ENCODE measurements at regions not wholly inside any gene's neighbourhood (a gene's known extent, or its start where the extent isn't known, plus 50 kb on each side); places are given as distances from the start of the nearest gene placed in this dataset.
"Not testable (repeated sequence)": the region's sequence is repeated elsewhere in the genome, so short reads cannot be mapped to it uniquely, and the experiment has no call there.

DNA sequence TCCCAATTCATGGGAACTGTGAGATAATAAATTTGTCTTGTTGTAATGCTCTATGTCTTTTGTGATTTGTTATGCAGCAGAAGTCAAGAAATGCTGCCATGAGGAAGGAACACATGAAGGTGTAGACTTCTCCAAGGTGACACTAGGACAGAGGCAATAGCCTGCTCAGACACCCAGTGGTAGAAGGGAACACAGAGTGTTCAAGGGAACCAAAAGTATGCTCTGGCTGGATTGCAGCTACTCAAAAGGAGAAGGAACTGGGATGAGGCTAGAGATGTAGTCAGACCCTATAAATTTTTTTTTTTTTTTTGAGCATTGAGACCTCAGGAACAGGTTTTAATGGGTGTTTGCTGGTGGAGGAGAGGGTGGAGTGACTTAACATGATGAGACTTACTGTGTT is 232.5 kb downstream of the PARP8 start:
- DNase-seq: no peak

DNA sequence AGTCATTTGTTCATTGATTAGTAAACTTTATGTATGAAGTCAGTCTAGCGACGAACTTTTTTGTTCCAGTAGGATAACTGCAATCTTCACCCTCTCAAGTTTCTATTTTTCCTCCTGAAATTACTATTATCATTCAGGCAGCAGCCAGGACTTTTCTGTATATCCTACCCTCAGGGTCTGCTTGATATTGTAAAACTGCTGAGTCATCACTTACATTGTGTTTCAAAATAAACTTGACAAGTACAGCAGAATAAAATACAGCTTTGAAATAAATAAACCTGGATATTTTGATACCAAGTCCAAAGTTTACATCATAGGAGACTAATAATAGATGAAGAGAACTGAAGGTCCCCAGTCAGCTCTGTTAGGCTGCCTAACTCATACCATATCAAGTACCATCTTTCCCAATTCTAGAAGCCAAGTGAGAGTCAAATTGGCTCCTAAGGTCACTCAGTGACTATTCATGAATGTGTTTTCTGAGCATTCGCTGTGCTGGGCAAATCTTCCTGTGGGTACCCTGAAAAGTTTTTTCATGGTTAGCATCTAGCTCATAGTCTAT is 234.6 kb downstream of the PARP8 start:
- no peak for DNase-seq

DNA sequence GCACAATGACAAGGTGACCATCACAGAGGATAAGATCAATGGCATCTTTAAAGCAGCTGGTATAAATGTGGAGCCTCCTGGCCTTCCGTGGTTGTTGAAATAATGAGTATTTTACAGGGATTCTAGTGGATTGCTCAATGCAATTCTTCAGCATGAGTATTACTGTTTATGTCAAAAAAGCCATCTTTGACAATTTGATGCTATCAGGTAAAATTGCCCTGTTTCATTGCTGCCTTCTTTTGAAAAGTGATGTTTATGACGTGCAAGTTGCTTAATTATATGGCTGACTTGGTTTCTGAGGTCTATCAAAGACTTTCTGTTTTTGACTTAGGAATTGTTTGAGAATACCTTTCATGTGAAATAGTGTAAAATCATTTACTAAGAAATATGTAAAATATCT is 237.2 kb downstream of the PARP8 start:
- DNase-seq: no peak

DNA sequence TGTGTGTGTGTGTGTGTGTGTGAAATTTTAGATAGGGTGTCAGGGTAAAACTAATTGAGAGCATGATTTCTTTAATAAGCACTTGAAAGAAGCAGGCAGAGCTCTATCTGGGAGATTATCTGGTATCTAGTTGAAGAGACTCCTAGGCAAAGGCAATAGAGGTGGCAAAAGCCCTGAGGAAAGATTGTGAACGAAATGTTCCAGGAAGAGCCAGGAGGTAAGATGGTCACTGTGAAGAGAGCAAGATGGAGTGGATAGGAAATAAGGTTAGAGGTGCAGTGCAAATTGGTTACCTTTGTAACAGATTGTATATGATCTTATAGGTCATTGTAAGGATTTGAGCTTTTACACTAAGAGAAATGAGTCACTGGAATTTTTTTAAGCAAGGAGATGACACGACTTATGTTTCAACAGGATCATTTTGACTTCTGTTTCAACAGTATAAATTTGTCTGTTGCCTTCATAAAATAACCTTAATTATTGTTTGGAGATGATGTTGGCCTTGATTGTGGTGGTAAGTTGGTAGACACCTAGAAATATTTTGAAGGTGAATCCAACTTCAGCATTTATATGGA is 239.6 kb downstream of the PARP8 start:
- DNase-seq: no peak

DNA sequence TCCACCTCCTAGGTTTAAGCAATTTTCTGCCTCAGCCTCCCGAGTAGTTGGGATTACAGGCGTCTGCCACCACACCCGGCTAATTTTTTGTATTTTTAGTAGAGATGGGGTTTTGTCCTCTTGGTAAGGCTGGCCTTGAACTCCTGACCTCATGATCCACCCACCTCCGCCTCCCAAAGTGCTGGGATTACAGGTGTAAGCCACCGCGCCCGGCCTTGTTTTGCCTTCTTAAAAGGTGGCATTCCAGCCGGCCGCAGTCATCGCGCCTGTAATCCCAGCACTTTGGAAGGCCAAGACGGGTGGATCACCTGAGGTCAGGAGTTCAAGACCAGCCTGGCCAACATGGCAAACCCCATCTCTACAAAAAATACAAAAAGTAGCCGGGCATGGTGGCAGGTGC is 253.7 kb downstream of the PARP8 start:
- not testable (repeated sequence) for DNase-seq

DNA sequence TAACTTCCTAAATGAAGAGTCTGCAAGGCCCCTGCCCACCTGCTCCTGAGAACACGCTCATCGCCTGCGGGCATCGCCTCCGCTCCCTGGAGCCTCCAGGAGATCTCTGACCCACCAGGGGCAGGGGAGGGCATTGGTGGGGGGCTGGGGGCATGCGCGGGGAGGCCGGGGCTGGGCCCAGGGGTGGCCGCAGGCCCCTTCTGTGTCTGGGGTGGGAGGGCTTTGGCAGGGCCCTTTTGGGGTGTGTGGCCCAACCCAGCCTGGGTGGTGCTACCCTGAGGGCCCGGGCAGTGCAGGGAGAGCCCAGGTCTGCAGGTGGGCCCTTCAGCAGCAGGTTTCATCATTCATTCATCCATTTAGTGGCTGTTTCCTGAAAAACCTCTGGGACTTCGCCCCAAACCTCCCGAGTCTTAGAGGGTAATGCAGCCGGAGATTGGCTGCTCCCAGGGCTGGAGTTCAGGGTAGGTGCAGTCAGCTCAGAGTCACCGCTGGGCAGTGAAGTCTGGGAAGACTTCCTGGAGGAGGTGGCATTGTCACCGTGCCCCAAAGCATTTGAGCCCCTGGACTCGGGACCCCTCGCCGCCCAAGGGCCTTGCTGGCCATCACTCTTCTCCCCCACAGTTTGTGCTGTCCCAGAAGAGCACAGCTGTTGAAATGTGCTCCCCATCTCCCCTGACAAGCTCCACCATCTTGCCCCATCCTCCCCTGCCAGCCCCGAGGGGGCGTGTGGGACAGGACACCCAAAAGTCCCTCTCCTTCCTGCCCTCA is 255.1 kb downstream of the PARP8 start:
- DNase-seq: no peak

DNA sequence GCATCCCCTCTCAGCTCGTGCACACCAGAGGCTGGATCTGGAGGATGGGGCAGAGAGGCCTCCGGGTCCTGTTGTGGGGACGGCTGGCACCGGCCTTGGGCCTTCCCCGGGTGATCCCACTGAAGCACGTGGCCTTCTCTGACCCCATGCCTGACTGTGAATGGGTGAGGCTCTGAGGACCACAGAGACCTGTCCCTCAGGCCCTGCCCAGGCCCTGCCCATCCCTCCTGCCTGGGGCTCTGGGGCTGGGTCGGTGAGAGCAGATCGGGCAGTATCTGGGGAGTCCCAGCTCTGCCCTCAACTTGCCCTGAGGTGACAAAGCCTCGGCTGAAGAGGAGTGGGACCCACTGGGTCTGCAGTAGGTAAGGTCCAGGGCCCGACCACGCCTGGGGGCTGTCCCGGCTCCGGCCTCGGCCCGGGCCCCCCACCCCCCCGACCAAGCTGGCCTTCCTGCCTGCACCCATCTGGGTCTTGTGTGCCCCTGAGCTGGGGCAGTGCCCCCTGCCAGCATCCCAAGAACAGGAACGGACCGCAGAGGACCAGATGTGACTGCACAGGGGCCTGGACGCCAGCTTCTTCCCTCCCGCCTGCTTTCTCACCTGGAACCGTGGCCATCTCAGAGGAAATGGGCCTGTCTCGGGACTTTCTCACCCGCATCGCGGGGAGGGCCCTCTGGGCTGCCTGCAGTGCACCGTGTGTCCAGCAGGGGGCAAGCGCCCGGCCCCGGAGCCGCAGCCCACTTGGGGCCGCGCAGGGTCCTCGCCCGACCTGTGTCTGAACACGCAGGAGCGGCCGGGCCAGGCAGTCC is 255.9 kb downstream of the PARP8 start:
- peak in 1 of 3 donors; percentile 2 for DNase-seq

DNA sequence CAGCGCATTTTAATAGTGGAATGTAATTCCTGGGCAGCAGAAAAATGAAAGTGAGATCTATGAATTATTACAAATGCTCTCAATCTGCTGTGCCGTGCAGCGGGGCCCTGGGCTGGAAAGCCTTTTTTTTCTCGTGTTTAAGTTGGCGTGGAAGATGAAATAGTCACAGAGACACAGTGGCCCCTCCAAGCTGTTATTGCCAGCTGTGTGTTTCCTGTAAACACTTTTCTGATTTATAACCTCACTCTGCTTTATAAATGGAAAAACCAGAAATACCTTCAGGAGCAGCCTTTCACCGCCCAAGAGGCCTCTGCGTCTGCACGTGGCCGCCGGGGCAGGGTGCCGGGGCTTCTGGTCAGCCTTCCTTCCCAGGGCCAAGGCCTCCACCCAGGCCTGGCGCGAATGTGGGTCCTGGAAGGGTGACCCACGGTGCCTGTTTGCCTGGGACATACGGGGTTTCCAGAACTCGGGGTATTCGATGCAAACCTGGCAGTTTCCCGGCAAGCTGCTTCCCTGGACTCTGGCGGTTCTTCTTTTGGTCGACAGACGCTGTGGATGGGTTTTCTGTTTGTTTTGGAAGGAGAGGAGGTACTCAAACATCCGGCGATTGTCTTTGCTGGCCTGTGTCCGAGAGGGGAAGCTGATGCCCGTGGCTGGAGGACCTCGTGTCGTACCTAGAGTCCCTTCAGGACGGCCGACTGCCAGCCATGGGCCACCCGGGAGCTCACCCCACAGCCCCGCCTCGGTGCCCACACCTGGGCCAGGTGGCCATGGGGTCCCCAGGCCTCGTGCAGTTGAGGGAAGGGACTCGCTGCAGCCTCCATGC is 256.7 kb downstream of the PARP8 start:
- peak in 2 of 3 donors; percentile 21 to 43 for DNase-seq

DNA sequence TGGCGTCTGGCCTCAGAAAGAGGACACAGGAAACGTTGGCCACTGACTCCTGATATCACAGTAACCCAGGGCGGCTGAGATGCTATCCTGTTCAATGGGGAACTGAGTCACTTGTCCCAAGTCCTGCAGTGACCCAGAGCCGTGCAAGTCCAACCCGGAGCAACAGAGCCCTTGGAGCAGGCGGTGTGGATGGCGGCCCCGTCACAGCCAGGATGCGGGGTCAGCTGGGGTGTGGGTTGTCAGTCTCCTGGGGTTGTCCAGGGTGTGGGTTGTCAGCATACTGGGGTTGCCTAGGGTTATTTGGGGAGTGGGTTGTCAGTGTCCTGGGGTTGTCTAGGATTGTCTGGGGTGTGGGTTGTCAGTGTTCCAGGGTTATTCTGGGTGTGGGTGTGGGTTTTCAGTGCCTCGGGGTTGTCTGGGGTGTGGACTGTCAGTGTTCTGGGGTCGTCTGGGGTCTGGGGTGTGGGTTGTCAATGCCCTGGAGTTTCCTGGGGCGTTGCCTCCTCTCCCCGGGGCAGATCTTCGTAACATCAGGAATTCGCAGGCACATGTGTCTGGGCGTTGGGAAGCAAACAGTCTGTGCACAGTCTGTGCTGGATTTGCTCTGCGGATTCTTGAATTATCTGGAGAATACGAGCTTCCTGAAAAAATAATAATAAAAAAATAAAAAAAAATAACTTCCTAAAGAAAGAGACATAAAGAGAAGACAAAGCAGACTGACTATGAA is 257.5 kb downstream of the PARP8 start:
- peak in 1 of 3 donors; percentile 8 for DNase-seq

DNA sequence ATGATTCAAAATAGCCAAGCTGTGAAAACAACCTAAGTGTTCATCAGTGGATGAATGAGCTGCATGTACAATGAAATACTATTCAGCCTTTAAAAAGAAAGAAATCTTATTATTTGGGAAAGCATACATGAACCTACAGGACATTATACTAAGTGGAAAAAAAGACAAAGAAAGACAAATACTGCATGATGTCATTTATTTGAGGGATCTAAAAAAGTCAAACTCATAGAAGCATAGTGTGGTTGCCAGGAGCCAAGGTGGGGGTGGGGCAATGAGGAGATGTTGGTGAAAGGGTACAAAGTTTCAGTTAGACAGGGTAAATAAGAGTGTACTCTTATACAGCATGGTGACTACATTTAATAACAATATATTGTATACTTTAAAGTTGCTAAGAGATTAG is 261.5 kb downstream of the PARP8 start:
- no peak for DNase-seq

DNA sequence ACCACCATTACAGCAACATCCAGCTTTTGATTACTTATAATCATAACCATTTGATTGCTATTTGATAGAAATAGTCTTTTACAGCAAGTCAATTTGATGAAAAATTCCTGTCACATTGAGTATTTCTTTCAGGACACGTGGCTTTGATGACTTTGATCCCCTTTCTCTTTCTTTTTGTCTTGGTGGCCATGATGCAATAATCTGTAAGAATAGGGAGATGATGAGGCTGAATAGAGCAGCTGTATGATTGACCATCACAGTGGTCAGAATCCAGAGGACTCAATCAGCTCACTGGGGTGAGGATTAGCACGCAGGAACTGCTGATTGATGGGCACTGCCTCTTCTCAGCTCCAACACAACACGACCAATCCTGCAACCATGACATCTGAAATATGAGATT is 262.7 kb downstream of the PARP8 start:
- no peak for DNase-seq

DNA sequence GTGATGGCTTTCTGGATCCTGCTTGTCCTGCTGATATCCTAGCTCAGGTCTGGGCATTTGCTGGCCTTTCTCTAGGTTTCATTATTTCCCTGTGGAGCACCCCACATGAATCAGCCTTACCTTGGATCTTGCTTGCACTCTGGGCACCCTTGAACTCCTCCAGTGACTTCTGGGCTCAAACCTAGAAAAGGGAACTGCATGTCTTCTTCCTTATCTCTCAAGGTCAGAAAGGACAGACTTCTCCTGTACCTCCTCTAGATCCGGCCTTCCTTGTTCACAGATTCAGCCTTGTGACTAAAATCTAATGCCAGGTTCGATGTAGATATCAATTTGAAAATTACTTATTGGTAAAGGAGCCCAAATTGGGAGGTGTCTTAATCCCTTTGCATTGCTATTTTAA is 267.9 kb downstream of the PARP8 start:
- no peak for DNase-seq

DNA sequence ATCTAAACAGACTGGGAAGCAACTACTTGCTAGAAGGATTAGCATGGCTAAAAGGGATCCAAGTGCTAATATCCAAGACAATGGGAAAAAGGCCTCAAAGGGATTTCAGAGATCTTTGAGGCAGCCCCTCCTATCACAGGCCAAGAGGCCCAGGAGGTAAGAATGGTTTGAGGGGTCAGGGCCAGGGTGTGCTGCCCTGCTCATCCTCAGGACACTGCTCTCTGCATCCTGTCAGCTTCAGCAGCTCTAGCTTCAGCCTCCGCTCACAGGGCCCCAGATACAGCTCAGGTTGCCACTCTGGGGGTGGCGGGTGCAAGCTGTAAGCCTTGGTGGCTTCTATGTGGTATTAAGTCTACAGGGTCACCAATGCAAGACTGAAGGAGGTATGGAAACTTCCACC is 278.7 kb downstream of the PARP8 start:
- no peak for DNase-seq

DNA sequence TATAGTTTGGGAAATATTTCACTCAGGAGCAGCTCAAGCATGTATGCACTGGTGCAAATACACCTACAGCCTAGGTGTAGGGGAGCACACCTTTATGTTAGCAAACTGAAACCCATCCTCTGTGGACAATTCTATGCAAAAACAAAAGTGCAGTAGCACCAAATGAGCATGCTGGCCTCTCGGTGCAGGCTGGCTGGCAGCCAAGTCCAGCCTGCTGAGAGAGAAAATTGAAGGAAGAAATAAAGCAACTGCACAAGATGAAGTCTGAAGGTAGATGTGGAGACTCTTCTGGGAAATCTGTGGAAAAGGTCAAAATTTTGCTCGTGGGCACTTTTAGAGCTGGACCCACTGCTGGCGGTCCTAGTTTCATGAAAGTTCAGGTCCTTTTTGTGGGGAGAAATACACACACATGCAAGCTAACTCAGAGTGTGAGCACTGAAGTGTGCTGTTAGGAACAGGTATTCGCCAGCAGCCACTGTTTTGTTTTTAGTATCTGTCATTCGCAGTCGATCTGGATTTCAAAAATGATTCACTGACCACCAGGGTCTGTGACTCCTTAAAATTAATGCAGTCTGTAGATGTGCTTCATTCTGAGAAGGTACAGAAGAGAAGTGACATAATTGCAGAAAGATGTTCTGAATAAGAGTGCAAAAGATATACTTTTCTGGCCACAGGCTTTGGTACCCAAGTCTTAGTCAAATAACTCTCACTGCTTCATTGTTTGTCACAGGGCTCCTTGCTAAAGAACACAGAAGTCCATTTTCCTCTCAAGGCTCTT is 281.7 kb downstream of the PARP8 start:
- DNase-seq: peak in 1 of 3 donors; percentile 23

DNA sequence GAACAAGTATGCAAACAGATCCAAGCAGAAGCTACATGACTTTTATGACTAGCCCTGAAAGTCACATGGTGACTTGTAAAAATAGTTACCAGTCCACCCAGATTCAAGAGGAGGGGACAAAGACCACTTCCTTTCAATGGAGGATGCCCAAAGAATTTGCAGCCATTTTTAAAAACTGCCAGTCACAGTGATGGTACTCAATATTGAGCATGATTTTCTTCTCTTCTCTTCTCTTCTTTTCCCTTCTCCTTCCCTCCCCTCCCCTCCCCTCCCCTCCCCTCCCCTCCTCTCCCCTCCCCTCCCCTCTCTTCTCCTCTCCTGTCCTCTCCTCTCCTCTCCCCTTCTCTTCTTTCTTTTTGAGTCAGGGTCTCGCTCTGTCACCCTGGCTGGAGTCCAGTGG is 286.9 kb downstream of the PARP8 start:
- no peak for DNase-seq

DNA sequence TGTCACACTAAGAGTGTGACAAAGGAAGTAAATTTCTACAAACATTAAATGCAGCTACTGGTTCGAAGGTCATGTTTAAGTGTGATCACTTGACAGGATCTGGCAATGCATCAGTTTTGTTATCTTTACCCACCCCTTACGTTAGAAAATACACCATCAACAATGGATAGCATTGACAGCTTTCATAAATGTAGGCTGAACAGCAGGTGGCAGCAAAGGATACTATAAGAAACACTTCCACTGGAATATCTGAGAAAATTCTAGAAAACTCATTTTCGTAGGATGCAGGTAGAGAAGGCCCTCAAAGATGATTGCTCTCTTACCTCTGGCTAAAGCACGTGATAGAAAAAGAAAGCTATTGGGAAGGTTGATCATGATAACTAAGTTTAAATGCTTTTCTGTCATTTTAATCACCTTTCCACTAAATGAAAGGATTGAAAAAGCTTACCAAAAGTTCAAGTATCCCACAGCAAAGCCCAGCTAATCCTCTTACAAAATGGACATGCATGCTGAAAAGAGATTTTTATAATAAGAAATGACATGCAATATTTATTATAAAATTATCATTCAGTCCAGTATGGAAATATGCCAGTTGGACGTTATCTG is 292.5 kb downstream of the PARP8 start:
- peak in 2 of 3 donors; percentile 21 to 45 for DNase-seq

DNA sequence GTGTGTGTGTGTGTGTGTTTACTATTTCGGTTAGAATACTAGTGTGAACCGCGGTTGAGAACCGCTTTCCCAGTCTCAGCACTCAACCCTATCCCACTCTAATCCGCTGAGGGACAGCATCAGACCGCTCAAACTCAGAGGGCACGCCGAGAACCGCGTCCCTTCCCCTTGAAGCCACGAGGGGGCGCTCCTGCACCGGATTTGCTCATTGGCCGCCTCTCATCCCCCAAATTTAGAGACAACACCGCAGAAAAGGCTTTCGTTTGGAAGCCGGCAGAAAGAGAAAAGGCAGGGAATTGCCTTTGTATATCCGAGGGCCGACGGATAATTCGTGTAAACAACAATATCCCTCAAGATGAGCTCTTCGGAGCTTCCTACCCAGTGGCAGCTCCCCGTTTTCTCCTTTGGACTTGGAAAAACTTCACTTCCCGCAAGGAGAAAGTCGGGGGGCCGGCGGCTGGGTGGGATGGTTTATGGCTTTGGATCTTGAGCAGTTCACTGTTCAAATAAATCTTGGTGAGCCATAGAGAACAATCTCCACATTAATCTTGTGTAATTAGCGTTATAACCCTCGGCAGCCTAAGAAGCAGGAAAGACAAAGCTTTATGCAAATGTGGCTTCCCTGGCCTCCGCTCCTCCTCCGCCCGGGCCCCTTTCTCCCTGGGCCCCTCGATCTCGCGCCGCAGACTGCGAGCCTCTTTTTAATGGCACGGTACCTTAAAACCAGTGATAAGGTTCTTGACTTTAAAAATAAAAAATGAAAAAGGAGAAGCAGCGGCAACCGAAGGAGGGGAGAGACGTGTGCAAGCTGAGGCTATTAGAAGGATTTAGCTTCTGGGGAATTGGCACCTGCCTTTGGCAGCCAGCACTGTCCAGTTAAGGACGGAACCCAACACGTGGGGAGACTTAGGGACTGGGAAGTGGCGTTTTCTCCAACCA is 296.8 kb downstream of the PARP8 start:
- peak; percentile 66 to 91 (median 79) for DNase-seq

DNA sequence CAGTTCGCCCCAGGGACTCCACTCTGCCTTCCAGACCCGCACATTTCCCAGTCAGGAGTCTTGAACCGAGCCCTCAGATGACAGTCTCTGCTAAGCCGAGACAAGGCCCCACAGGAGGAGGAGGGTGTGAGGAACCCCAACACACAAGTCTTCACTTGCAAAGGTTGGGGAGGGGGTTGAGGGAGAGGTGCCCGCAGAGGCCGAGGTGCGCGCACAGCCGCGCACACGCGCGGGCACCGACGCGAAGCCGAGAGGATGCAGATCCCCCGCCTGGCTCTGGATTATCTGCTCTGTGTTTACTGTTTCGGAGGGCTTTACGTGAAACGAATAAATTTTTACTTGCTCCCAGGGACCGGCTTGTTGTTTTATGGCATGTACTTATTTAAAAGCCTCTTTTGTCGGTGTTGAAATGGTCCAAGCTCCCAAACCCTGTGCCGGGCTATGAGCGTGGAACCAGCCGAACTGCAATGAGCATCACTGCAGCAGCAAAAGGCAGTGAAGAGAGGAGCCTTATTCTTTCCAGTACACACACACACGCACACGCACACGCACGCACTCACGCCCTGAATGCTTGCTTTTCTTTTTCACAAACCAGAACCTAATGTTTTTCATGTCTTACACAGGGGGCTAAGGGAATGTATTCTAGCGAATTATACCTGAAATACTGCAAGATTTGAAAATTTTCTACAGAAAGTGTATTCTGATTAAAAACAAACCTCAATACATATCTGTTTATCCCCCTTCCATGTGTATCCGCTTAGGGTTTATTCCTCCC is 297.7 kb downstream of the PARP8 start:
- peak in 1 of 3 donors; percentile 55 for DNase-seq
